H7 (cell line): ENCODE measurements at regions not wholly inside any gene's neighbourhood (a gene's known extent, or its start where the extent isn't known, plus 50 kb on each side); places are given as distances from the start of the nearest gene placed in this dataset.

Source experiments
- DNase-seq: peaks from one replicate; pipeline ENCODE4 v3.0.0; 2012
- H3K27me3 ChIP-seq: 2 replicates; pipeline ENCODE4 v1.6.0; 2011; ENCODE audit warnings: mild to moderate bottlenecking, low read length; ENCODE audit not compliant: control insufficient read depth, insufficient read depth
- H3K36me3 ChIP-seq: replicated peaks from 2 replicates; pipeline ENCODE4 v1.5.1; 2011; ENCODE audit warnings: low read length; ENCODE audit not compliant: control insufficient read depth, insufficient read depth
- H3K4me3 ChIP-seq: 2 replicates; pipeline ENCODE4 v1.5.1; 2011; ENCODE audit warnings: low read depth, mild to moderate bottlenecking, control low read depth, low read length, moderate library complexity; ENCODE audit not compliant: insufficient read depth

DNA sequence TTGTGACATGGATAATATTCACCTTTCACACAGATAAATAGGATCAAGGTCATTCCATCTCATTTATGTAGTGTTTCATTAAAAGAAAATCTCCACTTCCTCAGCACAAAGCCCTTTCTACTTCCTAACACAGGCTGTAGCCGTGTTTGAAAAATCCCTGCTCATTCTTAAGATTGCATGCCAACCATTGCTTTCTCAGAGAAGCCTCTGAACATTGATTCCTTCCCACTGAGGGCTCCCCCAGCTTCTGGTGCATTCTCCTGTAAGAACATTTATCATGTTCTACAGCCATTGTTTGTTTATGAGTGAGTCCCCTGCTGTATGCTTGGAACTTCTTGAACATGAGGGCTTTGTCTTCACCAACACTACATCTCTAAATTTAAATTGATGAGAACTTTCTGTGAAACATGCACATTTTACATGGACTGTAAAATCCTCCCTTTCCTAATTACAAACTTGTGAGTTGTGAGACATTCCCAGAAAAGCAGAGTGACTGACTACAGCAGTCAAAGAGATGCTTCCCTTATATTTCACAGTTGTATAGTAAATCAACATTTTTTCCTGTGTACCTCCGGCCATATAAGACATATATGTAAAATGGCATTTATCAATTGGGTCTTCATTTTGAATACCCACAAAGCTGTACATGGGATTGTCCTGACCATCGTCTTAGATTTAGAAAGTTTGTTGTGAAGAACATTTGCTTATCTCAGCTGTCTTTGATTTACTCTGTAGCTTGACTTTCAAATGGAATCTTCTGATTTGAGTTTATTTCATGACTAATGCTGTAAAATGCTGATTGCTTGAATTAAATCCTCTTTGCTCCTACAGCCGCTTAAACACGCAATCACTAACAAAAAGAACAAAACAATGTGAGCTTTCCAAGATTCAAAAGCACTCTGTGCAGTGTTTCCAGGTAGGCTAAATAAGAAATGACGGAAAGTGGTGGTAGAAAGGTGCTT lies 600.5 kb upstream of the SLIT2 start:
- H3K4me3 ChIP-seq, result no peak overlapping the region
- no peaks in the 10 kb centered on the region for H3K36me3 ChIP-seq
- no peak for DNase-seq
- H3K27me3 ChIP-seq, result no peaks in the 10 kb centered on the region

DNA sequence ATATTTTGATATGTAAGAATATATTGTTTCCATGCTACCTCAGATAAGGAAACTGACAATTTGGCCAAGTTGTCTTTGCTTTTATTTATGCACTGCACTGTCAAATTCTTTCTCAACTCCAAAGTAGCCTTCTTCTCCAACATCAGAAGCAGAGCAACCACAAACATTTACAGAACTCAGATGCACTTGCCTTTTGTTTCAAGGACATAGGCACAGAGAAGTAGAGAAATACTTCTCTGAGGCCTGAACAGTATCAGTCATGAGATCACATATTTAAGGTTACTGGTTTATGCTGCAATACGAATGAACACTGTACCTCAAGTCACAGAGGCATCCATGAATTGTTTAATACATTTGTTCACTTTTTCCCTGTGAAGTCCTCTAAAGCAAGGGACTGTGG lies 606.1 kb upstream of the SLIT2 start:
- Histone ChIP-seq H3K4me3 (no peak overlapping the region), H3K27me3 (no peaks in the 10 kb centered on the region), H3K36me3 (no peaks in the 10 kb centered on the region)
- no peak for DNase-seq

DNA sequence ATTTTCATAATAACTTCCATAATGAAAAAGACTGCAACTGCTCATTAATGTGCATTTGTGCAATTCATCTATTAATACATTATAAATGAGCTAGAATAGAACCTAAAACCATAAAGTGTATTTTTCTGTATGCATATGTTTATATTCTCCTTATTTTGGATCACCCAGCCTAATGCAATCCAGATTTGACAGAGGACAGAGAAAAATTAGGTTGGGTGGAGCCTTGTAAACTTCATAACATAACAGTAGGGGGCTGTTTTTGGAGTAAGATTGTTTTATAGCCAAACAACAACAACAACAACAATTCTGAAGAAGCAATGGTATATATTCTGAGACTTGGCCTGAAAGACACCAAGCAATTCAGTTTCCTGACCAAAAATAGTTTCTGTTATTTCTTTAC lies 615.3 kb upstream of the SLIT2 start:
- Histone ChIP-seq H3K27me3 (no peaks in the 10 kb centered on the region), H3K4me3 (no peak overlapping the region), H3K36me3 (no peaks in the 10 kb centered on the region)
- no peak for DNase-seq

DNA sequence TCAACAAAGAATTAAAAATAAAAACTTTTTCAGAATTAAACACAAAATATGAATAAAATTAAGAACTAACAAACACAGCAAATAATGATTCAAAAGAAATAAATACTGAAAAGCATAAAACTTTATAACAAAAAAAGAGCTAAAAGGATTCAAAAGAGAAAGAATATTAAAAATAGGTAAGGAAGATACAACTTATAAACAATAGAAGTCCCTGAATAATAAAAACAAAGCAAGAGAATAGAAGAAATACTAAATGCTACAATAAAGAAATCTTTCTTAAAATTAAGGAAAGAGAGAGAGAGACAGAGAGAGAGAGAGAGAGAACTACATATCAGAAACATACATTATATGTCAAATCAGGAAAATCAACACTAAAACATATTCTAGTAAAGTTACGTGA lies 619.9 kb upstream of the SLIT2 start:
- Histone ChIP-seq H3K4me3 (no peak overlapping the region), H3K36me3 (no peaks in the 10 kb centered on the region), H3K27me3 (no peaks in the 10 kb centered on the region)
- DNase-seq, result no peak

GRCh38 chr4:19623866-19624265 lies 627.8 kb upstream of the SLIT2 start:
- no peak overlapping the region for H3K4me3 ChIP-seq

GRCh38 chr4:19615086-19615689 lies 636.5 kb upstream of the SLIT2 start:
- H3K36me3 ChIP-seq, result no peaks in the 10 kb centered on the region
- H3K27me3 ChIP-seq, result no peaks in the 10 kb centered on the region
- H3K4me3 ChIP-seq, result no peak overlapping the region
- no peak for DNase-seq

More at GRCh38 chr4:19623866-19624265, 627.8 kb upstream of the SLIT2 start:
- no peaks in the 10 kb centered on the region for H3K27me3 ChIP-seq
- H3K36me3 ChIP-seq, result no peaks in the 10 kb centered on the region
- DNase-seq, result no peak

DNA sequence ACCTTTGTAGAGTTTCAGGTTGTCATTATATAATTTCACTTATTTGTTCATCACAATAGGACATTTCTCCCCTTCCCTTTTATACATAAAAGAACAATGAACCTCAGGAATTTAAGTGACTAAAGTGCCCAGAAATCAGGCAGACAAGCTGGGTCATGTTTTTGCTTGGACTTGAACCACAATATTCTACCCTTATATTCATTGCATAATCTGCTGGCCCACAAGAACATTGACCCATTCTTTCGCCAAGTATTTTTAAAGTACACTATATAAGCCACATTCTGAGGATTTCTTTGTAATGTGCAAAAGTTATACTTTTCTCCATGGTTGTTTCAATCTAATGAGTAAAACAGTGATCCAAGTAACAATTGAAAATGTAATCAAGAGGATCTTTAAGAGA lies 637.5 kb upstream of the SLIT2 start:
- no peak overlapping the region for H3K4me3 ChIP-seq
- no peaks in the 10 kb centered on the region for H3K36me3 ChIP-seq
- H3K27me3 ChIP-seq, result no peaks in the 10 kb centered on the region
- DNase-seq, result no peak

- Histone ChIP-seq H3K36me3 (no peaks in the 10 kb centered on the region), H3K27me3 (no peaks in the 10 kb centered on the region), H3K4me3 (no peak overlapping the region)
- DNase-seq, result no peak
Observed at GRCh38 chr4:19596342-19596741, 655.4 kb upstream of the SLIT2 start.

GRCh38 chr4:19592391-19592790 lies 659.3 kb upstream of the SLIT2 start:
- Histone ChIP-seq H3K27me3 (no peaks in the 10 kb centered on the region), H3K4me3 (no peak overlapping the region), H3K36me3 (no peaks in the 10 kb centered on the region)
- DNase-seq, result no peak

- no peak for DNase-seq
- Histone ChIP-seq H3K27me3 (no peaks in the 10 kb centered on the region), H3K36me3 (no peaks in the 10 kb centered on the region), H3K4me3 (no peak overlapping the region)
Observed at GRCh38 chr4:19583827-19584569, 667.7 kb upstream of the SLIT2 start.

- Histone ChIP-seq H3K27me3 (no peaks in the 10 kb centered on the region), H3K4me3 (no peak overlapping the region), H3K36me3 (no peaks in the 10 kb centered on the region)
- DNase-seq, result no peak
Observed at GRCh38 chr4:19580095-19580494, 671.6 kb upstream of the SLIT2 start.

- H3K27me3 ChIP-seq, result no peaks in the 10 kb centered on the region
- no peaks in the 10 kb centered on the region for H3K36me3 ChIP-seq
- no peak for DNase-seq
- H3K4me3 ChIP-seq, result no peak overlapping the region
Observed at GRCh38 chr4:19579608-19580007, 672.1 kb upstream of the SLIT2 start.

DNA sequence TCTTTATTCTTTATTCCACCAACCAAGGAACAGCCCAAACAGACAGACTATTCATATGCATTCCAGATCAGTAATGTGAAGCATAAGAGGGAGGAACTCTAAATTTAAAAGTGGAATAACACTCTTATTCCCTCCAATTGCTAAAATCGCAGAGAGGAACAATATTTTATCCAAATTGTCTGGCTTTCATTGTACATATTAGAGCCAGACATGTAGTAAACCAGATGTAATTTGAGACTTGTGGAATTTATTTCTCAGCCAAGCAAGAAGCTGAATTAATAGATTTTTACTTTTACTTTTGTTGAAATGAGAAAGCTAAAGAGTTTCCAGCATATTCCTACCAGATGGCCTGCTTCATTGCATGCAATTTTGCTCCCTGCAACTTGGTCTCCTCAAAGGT lies 674.6 kb upstream of the SLIT2 start:
- Histone ChIP-seq H3K27me3 (no peaks in the 10 kb centered on the region), H3K36me3 (no peaks in the 10 kb centered on the region), H3K4me3 (no peak overlapping the region)
- DNase-seq, result no peak

DNA sequence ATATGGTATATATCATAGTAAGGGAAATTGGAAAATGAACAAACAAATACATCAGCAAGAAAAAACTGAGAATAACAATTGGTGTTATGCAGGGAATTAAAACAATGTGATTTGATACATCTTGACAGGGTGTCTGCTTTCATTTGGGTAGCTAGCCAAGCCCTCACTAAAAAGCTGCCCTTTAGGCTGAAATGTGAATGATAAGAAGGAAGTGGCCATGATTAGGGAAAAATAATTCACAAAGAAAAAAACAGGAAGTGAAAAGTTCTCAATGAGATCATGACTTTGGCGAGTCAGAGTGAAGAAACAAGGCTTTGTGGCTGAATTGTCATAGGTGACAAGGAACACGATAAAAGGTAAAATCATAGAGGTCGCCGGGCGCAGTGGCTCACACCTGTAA lies 675.8 kb upstream of the SLIT2 start:
- no peaks in the 10 kb centered on the region for H3K27me3 ChIP-seq
- DNase-seq, result no peak
- H3K36me3 ChIP-seq, result no peaks in the 10 kb centered on the region
- no peak overlapping the region for H3K4me3 ChIP-seq

- H3K27me3 ChIP-seq, result no peaks in the 10 kb centered on the region
- no peak overlapping the region for H3K4me3 ChIP-seq
- H3K36me3 ChIP-seq, result no peaks in the 10 kb centered on the region
- no peak for DNase-seq
Observed at GRCh38 chr4:19566041-19566440, 685.7 kb upstream of the SLIT2 start.
